NCI-H446 (cell line): ENCODE measurements at regions not wholly inside any gene's neighbourhood (a gene's known extent, or its start where the extent isn't known, plus 50 kb on each side); places are given as distances from the start of the nearest gene placed in this dataset.

Experiments used
- DNase-seq, 2 experiments: peaks; one replicate each; lab custom pipeline; 2025; lab: John Stamatoyannopoulos, UW

GRCh38 chr7:94272821-94273583, 121.7 kb upstream of the COL1A2 start:
- DNase-seq, result no peak

- DNase-seq, result no peak
These were observed 119.9 kb upstream of the COL1A2 start for GRCh38 chr7:94274828-94275227.

DNA sequence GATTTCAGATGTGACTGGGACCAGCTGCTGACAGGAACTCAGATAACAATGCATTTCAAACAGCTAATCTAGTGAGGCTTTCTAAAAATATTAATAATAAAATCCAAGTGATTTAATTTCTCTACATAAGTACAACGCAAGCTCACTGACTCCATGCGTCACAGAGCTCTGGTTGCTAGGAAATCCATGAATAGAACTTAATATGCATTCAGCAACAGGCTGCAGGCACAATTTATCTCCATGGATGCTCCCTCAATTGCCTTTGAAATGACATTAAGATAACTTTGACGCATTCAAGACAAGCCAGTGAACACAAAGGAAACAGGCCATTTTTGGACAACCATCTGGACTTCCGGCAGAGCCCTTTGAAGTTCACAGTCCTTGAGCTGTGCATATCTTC, 118.7 kb upstream of the COL1A2 start:
- DNase-seq, result no peak

DNA sequence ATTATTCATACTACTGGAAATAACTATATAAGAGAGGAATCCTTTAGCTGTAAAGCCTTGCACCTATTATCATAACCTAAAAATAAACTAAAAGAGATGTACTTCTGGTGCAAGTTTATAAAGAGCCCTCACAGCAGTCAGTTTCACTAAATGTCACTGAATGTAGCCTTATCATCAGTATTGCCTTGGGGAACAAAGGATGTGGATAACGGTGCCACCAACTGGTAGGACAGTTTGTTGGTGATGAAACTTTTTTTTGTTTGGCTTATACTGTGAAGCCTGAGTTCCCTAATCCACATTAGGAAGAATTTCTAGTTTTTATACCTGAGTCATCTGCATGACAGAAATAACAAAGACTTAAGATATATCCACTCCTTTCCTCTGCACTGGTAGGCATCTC, 117.9 kb upstream of the COL1A2 start:
- no peak for DNase-seq

GRCh38 chr7:94277236-94277635, 117.5 kb upstream of the COL1A2 start:
- no peak for DNase-seq

- no peak for DNase-seq
These were observed 113.8 kb upstream of the COL1A2 start for GRCh38 chr7:94280851-94281250.

- DNase-seq, result no peak
These were observed 110.6 kb upstream of the COL1A2 start for GRCh38 chr7:94284104-94284503.

- no peak for DNase-seq
These were observed 108.6 kb upstream of the COL1A2 start for GRCh38 chr7:94286111-94286510.

DNA sequence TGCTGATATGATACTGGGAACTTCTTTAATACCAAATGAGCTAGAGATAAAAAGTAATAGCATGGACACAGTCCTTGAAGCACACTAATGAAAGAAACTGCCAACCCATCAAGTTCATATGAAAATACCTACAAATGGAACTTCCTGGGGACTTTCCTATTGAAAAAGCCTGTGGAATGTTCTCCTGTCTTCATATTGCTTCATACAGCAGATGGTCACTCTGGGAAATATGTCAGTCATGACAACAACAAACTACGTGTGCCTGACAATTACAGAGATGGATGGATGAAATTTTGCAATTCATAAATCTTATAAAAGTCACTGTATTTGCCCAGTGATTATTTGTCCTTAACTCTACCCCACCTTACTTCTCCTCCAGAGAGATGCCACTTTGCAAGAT, 106.6 kb upstream of the COL1A2 start:
- DNase-seq, result no peak

DNA sequence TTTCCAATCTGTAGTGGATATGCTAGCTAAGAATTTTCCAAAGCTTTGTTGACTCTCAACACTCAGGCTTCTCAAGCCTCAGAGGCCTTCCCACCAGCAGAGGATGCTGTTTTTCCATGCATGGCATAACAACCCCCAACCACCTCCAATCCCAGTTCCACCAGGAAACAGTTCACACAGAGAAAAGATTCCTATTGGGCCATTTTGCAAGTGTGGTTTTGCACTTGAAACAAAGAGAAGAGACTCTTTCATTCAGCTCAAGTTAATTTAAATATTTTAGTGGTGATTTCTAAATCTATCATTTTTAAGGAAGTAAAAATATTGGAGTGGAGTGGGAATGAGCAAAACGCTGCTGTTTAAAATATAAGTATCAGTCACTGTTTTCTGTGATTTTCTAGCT, 105.6 kb upstream of the COL1A2 start:
- DNase-seq, result peak; percentile 22 to 80

DNA sequence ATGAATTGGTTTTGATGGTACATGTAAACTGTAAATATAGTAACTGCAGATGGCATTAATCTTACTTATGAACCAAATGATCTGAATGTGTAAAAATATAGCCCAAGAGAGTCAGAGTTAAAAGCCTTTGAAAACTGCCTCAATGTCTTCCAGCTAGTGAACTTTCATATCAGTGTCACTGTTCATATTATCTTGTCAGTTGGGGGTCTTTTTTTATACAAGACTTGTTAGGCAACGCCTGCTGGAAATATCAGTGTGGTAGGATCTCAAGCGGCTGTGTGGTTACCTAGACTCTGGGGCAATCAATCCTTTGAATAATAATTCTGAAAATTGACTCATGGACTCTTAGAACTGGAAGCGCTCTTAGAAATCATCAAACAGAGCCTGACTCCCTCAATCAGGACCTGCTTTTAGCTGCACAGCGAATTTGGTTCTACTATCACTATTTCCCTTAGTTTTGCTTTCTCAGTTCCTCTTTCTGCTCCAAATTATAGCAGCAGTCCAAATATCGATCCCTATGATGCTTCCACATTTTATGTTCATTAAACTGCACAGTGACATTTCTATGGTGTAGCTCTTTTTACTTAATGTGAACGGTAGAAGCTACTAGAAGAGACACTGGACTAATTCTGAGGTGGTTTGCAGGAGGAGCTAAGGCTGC, 100.1 kb upstream of the COL1A2 start:
- no peak for DNase-seq

DNA sequence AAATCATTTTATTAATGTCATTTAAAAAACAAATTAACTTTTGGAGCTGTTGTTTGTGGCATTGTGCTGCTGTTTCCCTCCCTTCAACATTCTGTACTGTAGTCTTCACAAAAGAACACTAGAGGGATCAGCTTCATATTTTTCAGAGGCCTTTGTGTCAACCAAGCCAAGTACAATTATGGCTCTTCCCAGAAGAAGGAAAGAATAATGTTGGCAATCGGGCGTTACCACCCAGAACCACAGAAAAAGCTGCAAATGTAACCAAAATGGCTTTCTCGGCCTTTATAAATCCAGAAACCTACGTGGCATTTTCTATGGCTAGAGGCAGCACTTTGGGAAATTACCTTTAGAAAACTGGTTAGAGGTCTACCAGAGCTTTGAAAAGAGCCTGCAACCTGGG, 98.8 kb upstream of the COL1A2 start:
- peak; percentile 5 to 50 for DNase-seq

- no peak for DNase-seq
These were observed 97.8 kb upstream of the COL1A2 start for GRCh38 chr7:94296881-94297280.

- DNase-seq, result peak in 1 of 2 experiments; percentile 21
These were observed 97.3 kb upstream of the COL1A2 start for GRCh38 chr7:94297397-94297838.

DNA sequence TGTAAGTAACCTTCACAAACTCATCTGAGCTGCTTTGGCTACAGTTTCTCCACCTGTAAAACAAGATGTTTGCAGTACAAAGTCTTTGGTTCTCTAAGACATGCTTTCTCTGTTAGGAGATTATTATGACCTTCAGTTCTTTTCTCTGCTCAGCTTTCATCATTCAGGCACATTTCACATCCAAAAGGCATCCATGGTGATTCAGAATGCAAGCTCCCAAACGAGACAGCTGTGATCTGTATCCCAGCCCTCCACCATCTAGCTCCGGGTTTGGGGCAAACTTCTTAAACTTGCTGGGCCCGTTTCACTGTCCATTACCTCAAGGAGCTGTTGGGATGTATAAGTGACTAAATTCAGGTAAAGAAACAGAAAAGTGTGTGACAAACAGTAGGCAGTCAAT, 95.8 kb upstream of the COL1A2 start:
- no peak for DNase-seq

DNA sequence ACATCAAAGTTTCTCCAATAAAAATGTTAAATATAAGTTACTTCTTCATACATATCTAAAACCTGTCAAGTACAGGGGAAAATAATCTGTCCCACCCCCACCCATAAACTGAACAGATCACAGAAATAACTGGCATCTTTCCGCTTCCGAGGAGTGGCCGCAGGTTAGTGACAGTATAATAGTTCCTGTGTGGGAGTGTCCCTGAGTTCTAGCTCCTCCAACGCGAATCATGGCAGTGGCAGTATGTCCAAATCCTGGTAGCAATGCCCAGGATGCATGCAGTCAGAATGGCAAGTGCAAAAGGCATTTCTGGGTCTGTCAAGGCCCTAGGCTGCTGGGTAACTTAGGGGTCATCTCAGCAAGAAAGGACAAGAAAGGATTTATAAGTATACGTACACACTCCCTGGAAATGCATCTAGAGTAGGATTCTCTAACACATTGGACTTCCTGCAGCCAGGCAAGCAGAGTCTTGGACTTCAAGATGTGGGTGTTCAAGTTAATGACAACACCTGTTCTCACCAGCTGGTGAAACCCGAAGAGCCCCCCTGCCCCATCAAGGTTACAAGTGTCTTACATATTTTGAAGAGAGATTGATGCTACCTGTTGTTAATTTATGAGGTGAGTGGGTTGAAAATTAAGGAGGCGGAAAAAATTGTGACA, 94.4 kb upstream of the COL1A2 start:
- DNase-seq, result no peak

GRCh38 chr7:94301024-94301586, 93.6 kb upstream of the COL1A2 start:
- DNase-seq, result peak; percentile 9 to 13

GRCh38 chr7:94303118-94303517, 91.6 kb upstream of the COL1A2 start:
- DNase-seq, result no peak

DNA sequence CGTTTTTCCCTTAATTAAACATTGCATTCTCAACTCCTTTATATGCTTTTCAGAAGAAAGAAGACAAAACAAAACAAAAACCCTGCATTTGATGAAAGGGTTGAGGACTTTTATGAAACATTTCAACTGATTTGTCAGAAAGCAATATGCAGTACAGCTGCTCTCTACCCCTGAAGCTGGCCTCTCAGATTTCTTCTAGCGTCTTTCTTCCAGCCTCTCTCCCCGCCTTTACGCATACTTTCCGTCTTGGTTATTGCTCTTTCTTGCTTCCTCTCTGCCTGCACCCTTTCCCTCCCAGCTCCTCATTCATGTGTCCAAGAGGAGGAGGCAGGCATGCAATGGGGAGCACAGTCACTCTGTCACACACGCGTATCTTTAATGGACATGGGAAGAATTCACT, 91.0 kb upstream of the COL1A2 start:
- DNase-seq, result no peak

GRCh38 chr7:94304878-94305277, 89.8 kb upstream of the COL1A2 start:
- DNase-seq, result no peak

GRCh38 chr7:94305836-94306235, 88.9 kb upstream of the COL1A2 start:
- no peak for DNase-seq

GRCh38 chr7:94307399-94308048, 87.2 kb upstream of the COL1A2 start:
- no peak for DNase-seq
